Adrenal gland (tissue), 5 donors: ENCODE measurements at regions not wholly inside any gene's neighbourhood (a gene's known extent, or its start where the extent isn't known, plus 50 kb on each side); places are given as distances from the start of the nearest gene placed in this dataset.

Source experiments
- CTCF ChIP-seq, 6 experiments: fragments of 450-650 bp in 4 of 6; fragments of 200-600 bp in 2 of 6; sonication (generic) in 1 of 6; IDR thresholded peaks; 1 replicate in 5 of 6; 2 replicates in 1 of 6; pipeline versions ENCODE4 v1.5.1 to v1.8.0; 2016 to 2021; ENCODE audit warnings: antibody characterized with exemption in 6 of 6, mild to moderate bottlenecking in 2 of 6, moderate library complexity in 1 of 6
- POLR2A ChIP-seq, 2 donors: fragments of 450-650 bp; IDR thresholded peaks; one replicate each; pipeline ENCODE4 v1.6.1; 2017; ENCODE audit warnings: antibody characterized with exemption in 2 of 2, mild to moderate bottlenecking in 2 of 2, moderate library complexity in 1 of 2
- donor health status: DM: no; HTN: no; CAD: no.

- TF ChIP-seq CTCF (IDR thresholded peaks at IDR 0.05), result no peak
- TF ChIP-seq POLR2A (IDR thresholded peaks at IDR 0.05), result no peak
Observed at GRCh38 chr9:88221105-88221504, 82.8 kb upstream of the SPATA31C2 start.
